CD14-positive monocyte (primary cell): ENCODE measurements at regions not wholly inside any gene's neighbourhood (a gene's known extent, or its start where the extent isn't known, plus 50 kb on each side); places are given as distances from the start of the nearest gene placed in this dataset.
A peak's percentile ranks its signal among the peaks of the same experiment; 100 is the strongest.

Experiments
- DNase-seq, 3 donors: peaks; one replicate each; pipeline ENCODE4 v3.0.0-alpha.2; 2011 to 2022
- H2AFZ ChIP-seq: 2 replicates; pipeline ENCODE4 v1.6.0; 2012; ENCODE audit warnings: mild to moderate bottlenecking, low read depth, low read length, inconsistent platforms; ENCODE audit not compliant: insufficient read depth, poor library complexity, severe bottlenecking
- H3K27ac ChIP-seq, 2 donors: 1 replicate in 1 of 2; 2 replicates in 1 of 2; pipeline ENCODE4 v1.5.1; 2012 to 2013; ENCODE audit warnings: low read length in 2 of 2, control low read depth in 1 of 2, inconsistent platforms in 1 of 2, low read depth in 1 of 2, mild to moderate bottlenecking in 1 of 2
- H3K27me3 ChIP-seq, 2 donors: one replicate each; pipeline versions ENCODE4 v1.6.0 to v1.6.1; 2011 to 2013; ENCODE audit warnings: low read length in 2 of 2; ENCODE audit not compliant: control insufficient read depth in 2 of 2, insufficient read depth in 2 of 2
- H3K36me3 ChIP-seq, 2 donors: replicated peaks in 1 of 2; 1 replicate in 1 of 2; 2 replicates in 1 of 2; pipeline versions ENCODE4 v1.5.1 to v1.6.1; 2012 to 2013; ENCODE audit warnings: low read length in 2 of 2, control low read depth in 1 of 2, inconsistent platforms in 1 of 2, mild to moderate bottlenecking in 1 of 2; ENCODE audit not compliant: insufficient read depth in 2 of 2, control insufficient read depth in 1 of 2
- H3K4me1 ChIP-seq, 2 donors: 1 replicate in 1 of 2; 2 replicates in 1 of 2; pipeline versions ENCODE4 v1.5.1 to v1.6.1; 2012 to 2013; ENCODE audit warnings: low read length in 2 of 2, control low read depth in 1 of 2, inconsistent platforms in 1 of 2, mild to moderate bottlenecking in 1 of 2, moderate library complexity in 1 of 2; ENCODE audit not compliant: insufficient read depth in 2 of 2, control insufficient read depth in 1 of 2
- H3K4me2 ChIP-seq: replicated peaks from 2 replicates; pipeline ENCODE3; 2012; ENCODE audit warnings: low read length, moderate library complexity, mild to moderate bottlenecking; ENCODE audit not compliant: poor library complexity, severe bottlenecking; ENCODE audit errors: extremely low read depth
- H3K4me3 ChIP-seq, 3 experiments: fragments of 200-600 bp in 1 of 3; sonication (generic) in 1 of 3; replicated peaks in 1 of 3; 1 replicate in 2 of 3; 2 replicates in 1 of 3; pipeline ENCODE4 v1.5.1; 2011 to 2013; ENCODE audit warnings: low read length in 3 of 3, mild to moderate bottlenecking in 3 of 3, control low read depth in 2 of 3, low read depth in 2 of 3, inconsistent platforms in 1 of 3, moderate library complexity in 1 of 3
- H3K79me2 ChIP-seq: 2 replicates; pipeline ENCODE4 v1.6.0; 2012; ENCODE audit warnings: mild to moderate bottlenecking, control low read depth, inconsistent platforms, low read length, moderate library complexity; ENCODE audit not compliant: insufficient read depth
- H3K9ac ChIP-seq: 2 replicates; pipeline ENCODE4 v1.6.0; 2017; ENCODE audit warnings: low read length, mild to moderate bottlenecking; ENCODE audit not compliant: insufficient read depth, poor library complexity, severe bottlenecking
- H3K9me3 ChIP-seq, 2 donors: replicated peaks in 1 of 2; 1 replicate in 1 of 2; 2 replicates in 1 of 2; pipeline versions ENCODE4 v1.5.1 to v1.6.1; 2012 to 2013; ENCODE audit warnings: low read length in 2 of 2, control low read depth in 1 of 2; ENCODE audit not compliant: control insufficient read depth in 1 of 2, insufficient read depth in 1 of 2
- H4K20me1 ChIP-seq: 2 replicates; pipeline ENCODE4 v1.6.0; 2012; ENCODE audit warnings: mild to moderate bottlenecking, low read length, control low read depth, moderate library complexity; ENCODE audit not compliant: insufficient read depth
- H3K27ac Mint-ChIP-seq, 7 donors: one replicate each; pipeline ENCODE4 v1.8.0; 2020; ENCODE audit warnings: mild to moderate bottlenecking in 7 of 7, mixed read lengths in 7 of 7, moderate library complexity in 6 of 7, inconsistent platforms in 2 of 7
- H3K27me3 Mint-ChIP-seq, 3 donors: one replicate each; pipeline ENCODE4 v1.8.0; 2021 to 2022; ENCODE audit warnings: low read depth in 3 of 3, mild to moderate bottlenecking in 3 of 3, mixed read lengths in 3 of 3, moderate library complexity in 3 of 3, inconsistent platforms in 1 of 3
- H3K36me3 Mint-ChIP-seq, 2 donors: one replicate each; pipeline ENCODE4 v1.8.0; 2020; ENCODE audit warnings: mixed read lengths in 2 of 2, inconsistent platforms in 1 of 2, mild to moderate bottlenecking in 1 of 2
- H3K4me1 Mint-ChIP-seq: one replicate; pipeline ENCODE4 v1.8.0; 2020; ENCODE audit warnings: mild to moderate bottlenecking, mixed read lengths
- H3K4me3 Mint-ChIP-seq, 2 donors: one replicate each; pipeline ENCODE4 v1.8.0; 2020; ENCODE audit warnings: mild to moderate bottlenecking in 2 of 2, mixed read lengths in 2 of 2, moderate library complexity in 1 of 2
- H3K9me3 Mint-ChIP-seq, 7 donors: one replicate each; pipeline ENCODE4 v1.8.0; 2020 to 2022; ENCODE audit warnings: mixed read lengths in 7 of 7, mild to moderate bottlenecking in 6 of 7, moderate library complexity in 6 of 7, inconsistent platforms in 2 of 7
- CTCF ChIP-seq: fragments of 200-600 bp; IDR thresholded peaks from one replicate; pipeline ENCODE4 v1.8.0; 2022; ENCODE audit warnings: antibody characterized with exemption, mild to moderate bottlenecking
- WGBS: methylation state at CpG from one replicate; pipeline ENCODE4 v1.1.5; 2013; ENCODE audit warnings: missing lambda C conversion rate; ENCODE audit not compliant: insufficient coverage; 5-methylcytosine and 5-hydroxymethylcytosine counted together
- intact Hi-C, 2 donors: fragments of 100-400 bp; cut with micrococcal nuclease; formaldehyde crosslinking; loops; one replicate each; pipeline versions ENCODE4 v1.15.0 to v1.15.1; 2023

GRCh38 chr13:50196118-50196517, 180.9 kb downstream of the KCNRG start:
- H3K27me3 Mint-ChIP-seq, result peaks cover 0 to 4% (median 0%) of the 10 kb centered on the region in 3 donors

GRCh38 chr13:50197705-50198104, 182.5 kb downstream of the KCNRG start:
- 100% methylated on average over 1 of the region's 2 CpGs for WGBS
- Mint-ChIP-seq H3K27me3 (peaks cover 0 to 3% (median 0%) of the 10 kb centered on the region in 3 donors), H3K27ac (peak overlapping the region; percentile 67 to 84 (median 81)), H3K36me3 (peaks cover 4 to 9% of the 10 kb centered on the region in 2 donors), H3K9me3 (peaks cover 0 to 8% (median 0%) of the 10 kb centered on the region in 7 donors), H3K4me1 (peaks cover 47% of the 10 kb centered on the region), H3K4me3 (peak overlapping the region in 1 of 2 donors; percentile 1)
- no peaks in the 10 kb centered on the region for H4K20me1 ChIP-seq
- H3K79me2 ChIP-seq, result no peaks in the 10 kb centered on the region
- H3K9ac ChIP-seq, result no peak overlapping the region
- DNase-seq, result peak in 1 of 3 donors; percentile 38
- H3K4me3 ChIP-seq, result no peak overlapping the region
- no peak overlapping the region for H3K4me2 ChIP-seq
- no peaks in the 10 kb centered on the region for H3K36me3 ChIP-seq
- H3K4me1 ChIP-seq, result peaks cover 35 to 42% of the 10 kb centered on the region in 2 donors
- no peak for TF ChIP-seq CTCF
- intact Hi-C loops, result no loop called here
- H3K9me3 ChIP-seq, result no peaks in the 10 kb centered on the region
- H2AFZ ChIP-seq, result no peak overlapping the region
- H3K27me3 ChIP-seq, result no peaks in the 10 kb centered on the region
- peak overlapping the region in 1 of 2 donors; percentile 73 for H3K27ac ChIP-seq

More at GRCh38 chr13:50196118-50196517, 180.9 kb downstream of the KCNRG start:
- H4K20me1 ChIP-seq, result no peaks in the 10 kb centered on the region
- no peaks in the 10 kb centered on the region for H3K36me3 ChIP-seq
- H2AFZ ChIP-seq, result no peak overlapping the region
- H3K36me3 Mint-ChIP-seq, result peaks cover 0 to 5% of the 10 kb centered on the region in 2 donors
- intact Hi-C loops, result no loop called here
- no peak overlapping the region for H3K27ac ChIP-seq
- no peaks in the 10 kb centered on the region for H3K9me3 ChIP-seq
- H3K4me3 ChIP-seq, result no peak overlapping the region
- no peak overlapping the region for H3K9ac ChIP-seq
- peaks cover 0 to 8% (median 0%) of the 10 kb centered on the region in 7 donors for H3K9me3 Mint-ChIP-seq
- peaks cover 35 to 42% of the 10 kb centered on the region in 2 donors for H3K4me1 ChIP-seq
- 100% methylated on average over 2 of the region's 3 CpGs for WGBS
- no peaks in the 10 kb centered on the region for H3K27me3 ChIP-seq
- no peak overlapping the region for H3K4me2 ChIP-seq
- no peak for TF ChIP-seq CTCF
- no peak for DNase-seq
- H3K79me2 ChIP-seq, result no peaks in the 10 kb centered on the region
- peaks cover 45% of the 10 kb centered on the region for H3K4me1 Mint-ChIP-seq
- H3K27ac Mint-ChIP-seq, result peak overlapping the region in 1 of 7 donors; percentile 1
- H3K4me3 Mint-ChIP-seq, result no peak overlapping the region
